H1 (cell line): ENCODE measurements at regions not wholly inside any gene's neighbourhood (a gene's known extent, or its start where the extent isn't known, plus 50 kb on each side); places are given as distances from the start of the nearest gene placed in this dataset.

Experiments
- EZH2 ChIP-seq: fragments of 200-600 bp; sonication (generic); IDR thresholded peaks from 2 replicates; pipeline ENCODE4 v1.7.1; 2012; ENCODE audit warnings: low read depth, mild to moderate bottlenecking, moderate library complexity, low read length, inconsistent platforms; ENCODE audit not compliant: severe bottlenecking
- SP2 ChIP-seq: IDR thresholded peaks from 2 replicates; pipeline ENCODE4 v1.6.1; 2012; ENCODE audit warnings: mild to moderate bottlenecking, low read length, inconsistent platforms
- TF ChIP-seq, protein P1 (sequence below): fragments of 300-600 bp; sonication (generic); IDR thresholded peaks from 2 replicates; pipeline ENCODE4 v1.7.1; 2012; ENCODE audit warnings: low read length, moderate library complexity, mild to moderate bottlenecking, inconsistent platforms; ENCODE audit not compliant: insufficient replicate concordance

DNA sequence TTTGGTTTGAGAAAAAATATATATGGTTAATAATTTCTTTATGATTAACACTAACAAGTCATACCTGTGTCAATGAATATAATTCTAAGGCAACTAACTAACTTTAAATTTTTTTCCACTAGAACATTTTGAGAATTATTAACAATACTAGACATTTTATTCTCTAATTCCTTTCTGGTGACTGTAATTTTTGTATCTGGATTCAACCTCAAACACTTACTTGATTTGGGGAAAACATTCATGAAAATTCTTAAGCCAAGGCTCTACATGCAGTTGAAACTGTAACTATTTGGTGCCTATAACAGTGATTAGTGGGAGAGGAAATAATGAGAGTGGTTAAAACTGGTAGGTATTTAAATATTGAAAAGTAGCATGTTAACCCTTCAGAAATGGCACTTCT is 546.5 kb upstream of the KLHL29 start (continued):
- TF ChIP-seq, protein P1, sequence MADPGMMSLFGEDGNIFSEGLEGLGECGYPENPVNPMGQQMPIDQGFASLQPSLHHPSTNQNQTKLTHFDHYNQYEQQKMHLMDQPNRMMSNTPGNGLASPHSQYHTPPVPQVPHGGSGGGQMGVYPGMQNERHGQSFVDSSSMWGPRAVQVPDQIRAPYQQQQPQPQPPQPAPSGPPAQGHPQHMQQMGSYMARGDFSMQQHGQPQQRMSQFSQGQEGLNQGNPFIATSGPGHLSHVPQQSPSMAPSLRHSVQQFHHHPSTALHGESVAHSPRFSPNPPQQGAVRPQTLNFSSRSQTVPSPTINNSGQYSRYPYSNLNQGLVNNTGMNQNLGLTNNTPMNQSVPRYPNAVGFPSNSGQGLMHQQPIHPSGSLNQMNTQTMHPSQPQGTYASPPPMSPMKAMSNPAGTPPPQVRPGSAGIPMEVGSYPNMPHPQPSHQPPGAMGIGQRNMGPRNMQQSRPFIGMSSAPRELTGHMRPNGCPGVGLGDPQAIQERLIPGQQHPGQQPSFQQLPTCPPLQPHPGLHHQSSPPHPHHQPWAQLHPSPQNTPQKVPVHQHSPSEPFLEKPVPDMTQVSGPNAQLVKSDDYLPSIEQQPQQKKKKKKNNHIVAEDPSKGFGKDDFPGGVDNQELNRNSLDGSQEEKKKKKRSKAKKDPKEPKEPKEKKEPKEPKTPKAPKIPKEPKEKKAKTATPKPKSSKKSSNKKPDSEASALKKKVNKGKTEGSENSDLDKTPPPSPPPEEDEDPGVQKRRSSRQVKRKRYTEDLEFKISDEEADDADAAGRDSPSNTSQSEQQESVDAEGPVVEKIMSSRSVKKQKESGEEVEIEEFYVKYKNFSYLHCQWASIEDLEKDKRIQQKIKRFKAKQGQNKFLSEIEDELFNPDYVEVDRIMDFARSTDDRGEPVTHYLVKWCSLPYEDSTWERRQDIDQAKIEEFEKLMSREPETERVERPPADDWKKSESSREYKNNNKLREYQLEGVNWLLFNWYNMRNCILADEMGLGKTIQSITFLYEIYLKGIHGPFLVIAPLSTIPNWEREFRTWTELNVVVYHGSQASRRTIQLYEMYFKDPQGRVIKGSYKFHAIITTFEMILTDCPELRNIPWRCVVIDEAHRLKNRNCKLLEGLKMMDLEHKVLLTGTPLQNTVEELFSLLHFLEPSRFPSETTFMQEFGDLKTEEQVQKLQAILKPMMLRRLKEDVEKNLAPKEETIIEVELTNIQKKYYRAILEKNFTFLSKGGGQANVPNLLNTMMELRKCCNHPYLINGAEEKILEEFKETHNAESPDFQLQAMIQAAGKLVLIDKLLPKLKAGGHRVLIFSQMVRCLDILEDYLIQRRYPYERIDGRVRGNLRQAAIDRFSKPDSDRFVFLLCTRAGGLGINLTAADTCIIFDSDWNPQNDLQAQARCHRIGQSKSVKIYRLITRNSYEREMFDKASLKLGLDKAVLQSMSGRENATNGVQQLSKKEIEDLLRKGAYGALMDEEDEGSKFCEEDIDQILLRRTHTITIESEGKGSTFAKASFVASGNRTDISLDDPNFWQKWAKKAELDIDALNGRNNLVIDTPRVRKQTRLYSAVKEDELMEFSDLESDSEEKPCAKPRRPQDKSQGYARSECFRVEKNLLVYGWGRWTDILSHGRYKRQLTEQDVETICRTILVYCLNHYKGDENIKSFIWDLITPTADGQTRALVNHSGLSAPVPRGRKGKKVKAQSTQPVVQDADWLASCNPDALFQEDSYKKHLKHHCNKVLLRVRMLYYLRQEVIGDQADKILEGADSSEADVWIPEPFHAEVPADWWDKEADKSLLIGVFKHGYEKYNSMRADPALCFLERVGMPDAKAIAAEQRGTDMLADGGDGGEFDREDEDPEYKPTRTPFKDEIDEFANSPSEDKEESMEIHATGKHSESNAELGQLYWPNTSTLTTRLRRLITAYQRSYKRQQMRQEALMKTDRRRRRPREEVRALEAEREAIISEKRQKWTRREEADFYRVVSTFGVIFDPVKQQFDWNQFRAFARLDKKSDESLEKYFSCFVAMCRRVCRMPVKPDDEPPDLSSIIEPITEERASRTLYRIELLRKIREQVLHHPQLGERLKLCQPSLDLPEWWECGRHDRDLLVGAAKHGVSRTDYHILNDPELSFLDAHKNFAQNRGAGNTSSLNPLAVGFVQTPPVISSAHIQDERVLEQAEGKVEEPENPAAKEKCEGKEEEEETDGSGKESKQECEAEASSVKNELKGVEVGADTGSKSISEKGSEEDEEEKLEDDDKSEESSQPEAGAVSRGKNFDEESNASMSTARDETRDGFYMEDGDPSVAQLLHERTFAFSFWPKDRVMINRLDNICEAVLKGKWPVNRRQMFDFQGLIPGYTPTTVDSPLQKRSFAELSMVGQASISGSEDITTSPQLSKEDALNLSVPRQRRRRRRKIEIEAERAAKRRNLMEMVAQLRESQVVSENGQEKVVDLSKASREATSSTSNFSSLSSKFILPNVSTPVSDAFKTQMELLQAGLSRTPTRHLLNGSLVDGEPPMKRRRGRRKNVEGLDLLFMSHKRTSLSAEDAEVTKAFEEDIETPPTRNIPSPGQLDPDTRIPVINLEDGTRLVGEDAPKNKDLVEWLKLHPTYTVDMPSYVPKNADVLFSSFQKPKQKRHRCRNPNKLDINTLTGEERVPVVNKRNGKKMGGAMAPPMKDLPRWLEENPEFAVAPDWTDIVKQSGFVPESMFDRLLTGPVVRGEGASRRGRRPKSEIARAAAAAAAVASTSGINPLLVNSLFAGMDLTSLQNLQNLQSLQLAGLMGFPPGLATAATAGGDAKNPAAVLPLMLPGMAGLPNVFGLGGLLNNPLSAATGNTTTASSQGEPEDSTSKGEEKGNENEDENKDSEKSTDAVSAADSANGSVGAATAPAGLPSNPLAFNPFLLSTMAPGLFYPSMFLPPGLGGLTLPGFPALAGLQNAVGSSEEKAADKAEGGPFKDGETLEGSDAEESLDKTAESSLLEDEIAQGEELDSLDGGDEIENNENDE, result no peak
- TF ChIP-seq SP2, result no peak
- TF ChIP-seq EZH2, result no peak
- TF ChIP-seq, all 59 proteins: peak for 0
